ENCODE measurements at regions not wholly inside any gene's neighbourhood (a gene's known extent, or its start where the extent isn't known, plus 50 kb on each side); places are given as distances from the start of the nearest gene placed in this dataset.

GRCh38 chr6:143592335-143592734 lies 80.8 kb upstream of the FUCA2 start:
- no peak for DNase-seq

GRCh38 chr6:143591441-143591840 lies 79.9 kb upstream of the FUCA2 start:
- DNase-seq: no peak

- no peak for DNase-seq
These were observed 77.6 kb upstream of the FUCA2 start for GRCh38 chr6:143589162-143589561.

GRCh38 chr6:143586557-143586956 lies 75.0 kb upstream of the FUCA2 start:
- no peak for DNase-seq

- no peak for DNase-seq
These were observed 74.2 kb upstream of the FUCA2 start for GRCh38 chr6:143585716-143586115.

- DNase-seq: no peak
These were observed 73.7 kb upstream of the FUCA2 start for GRCh38 chr6:143585241-143585640.

- DNase-seq: peak; percentile 72
These were observed 72.2 kb upstream of the FUCA2 start for GRCh38 chr6:143583542-143584327.

GRCh38 chr6:143581835-143582480 lies 70.4 kb upstream of the FUCA2 start:
- no peak for DNase-seq

- DNase-seq: peak; percentile 82
These were observed 68.2 kb upstream of the FUCA2 start for GRCh38 chr6:143579703-143580102.

GRCh38 chr6:143578054-143578453 lies 66.5 kb upstream of the FUCA2 start:
- DNase-seq: no peak

- peak; percentile 87 for DNase-seq
These were observed 64.4 kb upstream of the FUCA2 start for GRCh38 chr6:143575901-143576426.

GRCh38 chr6:143575440-143575839 lies 63.9 kb upstream of the FUCA2 start:
- DNase-seq: peak; percentile 85

GRCh38 chr6:143570147-143570853 lies 58.8 kb upstream of the FUCA2 start:
- DNase-seq: no peak

- no peak for DNase-seq
These were observed 57.5 kb upstream of the FUCA2 start for GRCh38 chr6:143569040-143569439.

- no peak for DNase-seq
These were observed 53.0 kb upstream of the FUCA2 start for GRCh38 chr6:143564484-143565017.

- no peak for DNase-seq
These were observed 50.6 kb upstream of the FUCA2 start for GRCh38 chr6:143562143-143562542.
